ENCODE measurements at regions not wholly inside any gene's neighbourhood (a gene's known extent, or its start where the extent isn't known, plus 50 kb on each side); places are given as distances from the start of the nearest gene placed in this dataset.

DNA sequence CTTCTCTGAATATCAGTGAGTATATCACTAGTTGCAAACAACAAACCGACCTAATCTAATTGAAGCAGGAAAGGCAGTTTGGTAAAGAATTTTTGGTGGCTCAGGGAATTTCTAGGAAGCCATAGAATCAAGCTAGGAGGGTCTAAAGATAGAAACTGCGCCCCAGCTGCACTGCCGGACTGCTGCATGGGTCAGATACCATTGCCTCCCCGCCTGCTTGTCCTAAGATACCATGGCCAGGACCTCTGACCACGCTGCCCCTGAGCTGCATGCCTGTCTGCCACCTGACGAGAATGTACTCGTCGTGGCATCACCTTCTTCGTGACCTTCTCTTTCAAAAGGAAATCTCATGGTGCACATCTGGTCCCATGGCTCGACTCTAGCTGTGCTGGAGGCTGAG is 439.0 kb downstream of the ZSWIM6 start:
- no peak for ATAC-seq
- TF ChIP-seq ARNTL (CRISPR knock-in tag; IDR thresholded peaks at IDR 0.05; ENCODE audit: borderline replicate concordance, low read depth) (no peak), RARB (CRISPR knock-in tag; IDR thresholded peaks at IDR 0.05) (no peak), SNAI2 (CRISPR knock-in tag; IDR thresholded peaks at IDR 0.05) (no peak), CREB5 (CRISPR knock-in tag; IDR thresholded peaks at IDR 0.05; ENCODE audit: low read depth) (no peak)
- TF ChIP-seq, protein P1, sequence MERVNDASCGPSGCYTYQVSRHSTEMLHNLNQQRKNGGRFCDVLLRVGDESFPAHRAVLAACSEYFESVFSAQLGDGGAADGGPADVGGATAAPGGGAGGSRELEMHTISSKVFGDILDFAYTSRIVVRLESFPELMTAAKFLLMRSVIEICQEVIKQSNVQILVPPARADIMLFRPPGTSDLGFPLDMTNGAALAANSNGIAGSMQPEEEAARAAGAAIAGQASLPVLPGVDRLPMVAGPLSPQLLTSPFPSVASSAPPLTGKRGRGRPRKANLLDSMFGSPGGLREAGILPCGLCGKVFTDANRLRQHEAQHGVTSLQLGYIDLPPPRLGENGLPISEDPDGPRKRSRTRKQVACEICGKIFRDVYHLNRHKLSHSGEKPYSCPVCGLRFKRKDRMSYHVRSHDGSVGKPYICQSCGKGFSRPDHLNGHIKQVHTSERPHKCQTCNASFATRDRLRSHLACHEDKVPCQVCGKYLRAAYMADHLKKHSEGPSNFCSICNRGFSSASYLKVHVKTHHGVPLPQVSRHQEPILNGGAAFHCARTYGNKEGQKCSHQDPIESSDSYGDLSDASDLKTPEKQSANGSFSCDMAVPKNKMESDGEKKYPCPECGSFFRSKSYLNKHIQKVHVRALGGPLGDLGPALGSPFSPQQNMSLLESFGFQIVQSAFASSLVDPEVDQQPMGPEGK (CRISPR knock-in tag; IDR thresholded peaks at IDR 0.05; ENCODE audit: borderline replicate concordance) = no peak

GRCh38 chr5:61771808-61772207 is 439.8 kb downstream of the ZSWIM6 start:
- ATAC-seq = no peak
- TF ChIP-seq PPARA (CRISPR knock-in tag; IDR thresholded peaks at IDR 0.05; ENCODE audit: borderline replicate concordance) (no peak), OSR1 (CRISPR knock-in tag; IDR thresholded peaks at IDR 0.05) (no peak), RARB (CRISPR knock-in tag; IDR thresholded peaks at IDR 0.05) (no peak), ARNTL (CRISPR knock-in tag; IDR thresholded peaks at IDR 0.05; ENCODE audit: borderline replicate concordance, low read depth) (no peak), ZNF565 (CRISPR knock-in tag; conservative IDR thresholded peaks at IDR 0.05; ENCODE audit: low read depth) (no peak), POU6F1 (CRISPR knock-in tag; IDR thresholded peaks at IDR 0.05; ENCODE audit: borderline replicate concordance, low read depth) (no peak), ZC3H10 (CRISPR knock-in tag; IDR thresholded peaks at IDR 0.05) (no peak), CSDC2 (CRISPR knock-in tag; IDR thresholded peaks at IDR 0.05) (no peak), TOX (CRISPR knock-in tag; IDR thresholded peaks at IDR 0.05; ENCODE audit: borderline replicate concordance) (no peak), ISL1 (CRISPR knock-in tag; IDR thresholded peaks at IDR 0.05) (no peak), ZNF8 (CRISPR knock-in tag; IDR thresholded peaks at IDR 0.05) (no peak)
- TF ChIP-seq, protein P1 (CRISPR knock-in tag; IDR thresholded peaks at IDR 0.05; ENCODE audit: borderline replicate concordance) = no peak

- TF ChIP-seq ZFP3 (CRISPR knock-in tag; IDR thresholded peaks at IDR 0.05) (no peak), ZNF8 (CRISPR knock-in tag; IDR thresholded peaks at IDR 0.05) (no peak), RARB (CRISPR knock-in tag; IDR thresholded peaks at IDR 0.05) (no peak), GLIS3 (CRISPR knock-in tag; IDR thresholded peaks at IDR 0.05) (no peak), BACH2 (CRISPR knock-in tag; IDR thresholded peaks at IDR 0.05; ENCODE audit: borderline replicate concordance) (no peak), CREB5 (CRISPR knock-in tag; IDR thresholded peaks at IDR 0.05; ENCODE audit: low read depth) (no peak), TCF4 (CRISPR knock-in tag; IDR thresholded peaks at IDR 0.05; ENCODE audit: borderline replicate concordance) (no peak), ZNF565 (CRISPR knock-in tag; conservative IDR thresholded peaks at IDR 0.05; ENCODE audit: low read depth) (no peak), ZNF70 (CRISPR knock-in tag; IDR thresholded peaks at IDR 0.05) (no peak), CSDC2 (CRISPR knock-in tag; IDR thresholded peaks at IDR 0.05) (no peak), ZFP30 (CRISPR knock-in tag; IDR thresholded peaks at IDR 0.05) (no peak)
- no peak for ATAC-seq
Measured at GRCh38 chr5:61775901-61776300, 443.8 kb downstream of the ZSWIM6 start.

- TF ChIP-seq ARNTL (CRISPR knock-in tag; IDR thresholded peaks at IDR 0.05; ENCODE audit: borderline replicate concordance, low read depth) = no peak
- no peak for ATAC-seq
Measured at GRCh38 chr5:61777292-61777691, 445.2 kb downstream of the ZSWIM6 start.
